GM18498 (cell line): ENCODE measurements at regions not wholly inside any gene's neighbourhood (a gene's known extent, or its start where the extent isn't known, plus 50 kb on each side); places are given as distances from the start of the nearest gene placed in this dataset.

Source experiments
- ATAC-seq: cut with Tn5 transposase; IDR thresholded peaks from one replicate; pipeline ENCODE4 v1.9.1; 2021; ENCODE audit warnings: mild to moderate bottlenecking, moderate library complexity; ENCODE audit not compliant: unreplicated experiment

DNA sequence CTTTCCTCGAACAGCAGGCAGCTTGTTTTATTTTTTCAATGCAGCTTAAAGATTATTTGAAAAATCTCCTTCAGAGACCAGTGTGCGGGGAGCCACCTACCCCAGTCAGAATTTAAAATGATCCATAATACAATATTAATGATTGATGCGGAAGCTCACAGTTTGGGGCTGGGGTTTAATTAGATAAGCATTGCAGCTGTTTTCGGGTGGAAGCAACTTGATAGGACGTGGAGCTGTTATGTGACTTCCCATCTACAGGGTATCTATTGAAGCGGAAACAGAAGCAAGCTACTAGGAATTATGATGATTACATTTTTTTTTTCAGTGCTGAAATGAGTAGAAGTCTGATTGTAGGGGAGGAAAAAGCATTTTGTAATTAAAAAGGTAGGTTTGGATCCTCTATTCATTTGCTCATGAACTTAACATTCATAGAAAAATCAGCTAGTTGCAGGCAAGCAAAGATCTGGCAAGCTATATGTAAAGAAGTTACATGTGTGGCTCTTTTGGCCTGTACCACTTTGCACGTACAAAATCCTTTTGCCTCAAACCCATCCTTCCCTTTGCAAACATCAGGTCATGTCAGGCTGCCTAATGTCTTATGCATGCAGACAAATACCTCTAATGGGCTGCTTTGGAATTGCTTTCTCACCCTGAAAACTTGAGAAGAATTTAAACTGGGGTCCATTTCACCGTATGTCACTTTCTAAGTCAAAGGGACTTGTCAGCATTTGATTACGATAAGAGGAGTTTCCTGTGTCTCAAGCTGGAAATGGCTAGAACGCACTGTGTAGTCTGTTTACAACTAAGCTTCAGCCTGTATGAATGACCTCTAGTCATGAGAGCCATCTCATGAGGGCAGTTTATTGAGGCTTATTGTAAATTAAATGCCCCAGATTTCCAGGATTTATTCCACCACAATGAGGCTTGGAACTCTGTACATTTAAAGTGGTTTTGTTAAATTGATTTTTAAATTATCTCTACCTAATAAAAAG lies 267.1 kb upstream of the TMTC4 start:
- no peak for ATAC-seq

DNA sequence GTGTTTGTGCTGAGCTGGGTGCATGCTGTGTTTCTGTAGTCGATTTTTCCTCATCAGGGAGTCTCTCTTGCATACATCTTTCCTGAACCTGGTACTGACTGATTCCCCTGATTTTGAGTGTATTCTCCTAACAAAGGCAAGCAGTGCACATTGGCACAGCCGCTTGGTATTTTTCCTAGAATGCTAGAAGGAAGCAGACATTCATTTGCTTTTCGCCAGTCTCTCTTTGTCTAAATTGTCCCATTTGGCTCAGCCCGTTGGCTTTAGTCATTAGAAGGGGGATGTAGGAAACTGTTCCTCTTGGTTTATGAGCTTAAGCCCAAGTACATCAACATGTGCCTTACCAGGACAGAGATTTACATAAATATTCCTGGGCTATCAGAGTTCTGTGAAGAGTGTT lies 266.1 kb upstream of the TMTC4 start:
- ATAC-seq, result no peak

DNA sequence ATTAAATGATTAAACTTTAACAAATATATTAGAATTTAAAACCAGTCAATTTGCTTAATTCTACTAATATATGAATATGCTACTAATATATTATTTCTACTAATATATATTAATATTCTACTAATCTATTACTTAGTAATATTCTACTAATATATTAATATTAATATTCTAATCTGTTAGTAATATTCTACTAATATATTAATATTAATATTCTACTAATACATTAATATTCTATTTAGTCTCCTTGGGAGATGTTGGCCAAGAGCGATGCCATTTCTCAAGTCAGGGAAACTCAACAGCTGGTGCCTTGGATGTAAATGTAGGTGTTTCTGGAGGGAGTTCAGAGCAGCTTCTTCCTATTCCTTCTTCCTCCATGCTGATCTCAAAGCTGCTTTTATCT lies 259.2 kb upstream of the TMTC4 start:
- no peak for ATAC-seq

DNA sequence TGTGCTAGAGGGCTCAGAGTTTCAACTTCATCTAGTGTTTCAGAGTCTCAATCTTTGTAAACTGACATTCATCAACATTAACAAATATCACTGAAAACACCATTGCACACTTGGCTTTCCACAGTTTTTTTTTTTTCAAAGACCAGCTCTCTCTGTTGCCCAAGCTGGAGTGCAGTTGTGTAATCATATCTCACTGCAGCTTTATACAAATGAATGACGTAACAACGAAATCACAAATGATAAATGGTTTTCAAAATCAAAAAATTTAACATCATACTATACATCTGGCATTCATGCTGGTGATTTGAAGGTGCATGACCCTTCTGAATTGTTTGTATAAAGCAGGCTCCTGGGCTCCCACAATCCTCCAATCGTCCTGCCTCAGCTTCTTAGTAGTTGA lies 248.0 kb upstream of the TMTC4 start:
- ATAC-seq, result no peak

DNA sequence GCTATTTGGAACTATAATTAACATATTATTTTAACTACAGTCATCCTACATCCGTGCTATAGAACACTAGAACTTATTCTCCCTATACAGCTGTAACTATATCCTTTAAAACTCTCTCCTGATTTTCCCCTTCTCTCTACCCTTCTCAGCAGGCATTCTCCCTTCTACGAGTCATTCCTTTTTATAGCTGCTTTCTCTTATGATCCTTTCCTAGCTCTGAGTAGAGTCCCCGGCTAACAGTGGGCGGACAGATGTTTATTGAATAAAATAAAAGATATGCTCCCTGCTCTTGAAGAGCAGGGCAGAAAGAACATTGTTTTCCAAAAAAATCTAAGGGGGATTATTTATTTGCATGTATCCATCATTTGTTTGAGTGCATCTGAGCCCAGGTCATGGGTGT lies 246.5 kb upstream of the TMTC4 start:
- ATAC-seq, result no peak

DNA sequence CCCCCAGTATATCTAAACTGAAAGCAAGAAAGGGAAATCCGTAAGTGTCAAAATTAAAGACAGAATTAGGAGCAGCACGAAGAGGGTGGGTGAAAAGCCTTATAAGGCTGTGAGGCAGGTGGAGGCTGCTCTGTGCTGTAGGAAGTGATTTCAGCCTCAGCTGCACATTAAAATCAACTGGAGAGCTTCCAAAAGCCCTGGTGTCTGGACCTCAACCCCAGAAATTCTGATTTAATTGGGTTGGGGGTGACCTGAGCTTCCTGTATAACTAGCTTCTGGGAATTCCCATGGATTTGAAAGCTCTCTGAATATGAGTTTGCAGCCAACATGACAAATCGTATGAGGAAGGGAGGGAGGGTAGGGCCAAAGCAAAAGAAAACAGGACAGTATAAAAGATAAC lies 242.4 kb upstream of the TMTC4 start:
- ATAC-seq, result no peak

DNA sequence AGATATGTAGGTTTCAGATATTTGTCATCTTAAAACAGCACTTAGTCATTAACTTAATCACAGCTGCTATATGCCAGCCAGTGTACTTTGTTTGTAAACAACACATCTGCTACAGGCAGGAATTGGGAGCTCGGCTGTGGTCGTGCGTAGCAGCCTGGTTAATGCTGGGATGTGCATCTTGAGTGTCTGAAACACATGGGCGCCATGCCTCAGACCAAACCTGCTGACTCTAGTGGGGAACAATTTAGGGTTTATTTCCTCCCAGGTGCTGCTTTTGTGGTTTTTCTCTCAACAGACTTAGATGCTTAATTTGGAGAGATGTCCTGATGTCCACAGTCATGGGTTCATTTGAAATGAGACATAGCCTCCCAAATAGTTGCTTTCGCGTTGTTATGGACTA lies 238.5 kb upstream of the TMTC4 start:
- no peak for ATAC-seq

DNA sequence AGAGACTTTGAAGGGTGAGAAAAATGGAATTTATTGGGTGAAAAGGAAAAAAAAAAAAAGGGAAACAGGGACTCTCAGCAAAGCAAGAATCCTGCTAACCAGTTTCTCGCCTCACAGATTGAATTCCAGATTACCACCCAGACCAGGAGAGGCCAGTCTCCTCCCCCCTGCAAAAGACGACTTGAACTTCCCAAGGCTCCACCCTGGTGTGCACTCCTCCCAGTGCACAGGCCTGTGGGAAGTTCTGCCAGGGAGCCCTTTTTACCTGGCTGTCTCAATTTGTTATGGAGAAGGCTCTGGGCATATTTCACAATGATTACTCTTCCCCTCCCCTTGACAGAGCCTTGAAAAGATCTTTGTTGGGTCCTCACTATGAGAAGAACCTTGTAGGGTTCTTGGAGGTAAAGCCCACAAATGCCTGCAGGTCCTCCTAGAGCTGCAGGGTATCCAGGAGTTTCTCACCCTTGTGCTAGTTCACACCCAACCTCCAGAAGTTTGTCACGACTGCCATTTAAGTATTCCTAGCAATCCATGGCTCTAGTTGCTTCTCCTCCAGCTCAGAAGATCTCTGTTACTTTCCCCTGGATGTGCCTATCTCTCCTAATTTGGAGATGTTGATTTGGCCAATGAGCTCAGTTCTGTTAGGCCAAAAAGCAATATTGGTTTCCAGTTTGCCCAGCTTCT lies 229.8 kb upstream of the TMTC4 start:
- ATAC-seq, result no peak

DNA sequence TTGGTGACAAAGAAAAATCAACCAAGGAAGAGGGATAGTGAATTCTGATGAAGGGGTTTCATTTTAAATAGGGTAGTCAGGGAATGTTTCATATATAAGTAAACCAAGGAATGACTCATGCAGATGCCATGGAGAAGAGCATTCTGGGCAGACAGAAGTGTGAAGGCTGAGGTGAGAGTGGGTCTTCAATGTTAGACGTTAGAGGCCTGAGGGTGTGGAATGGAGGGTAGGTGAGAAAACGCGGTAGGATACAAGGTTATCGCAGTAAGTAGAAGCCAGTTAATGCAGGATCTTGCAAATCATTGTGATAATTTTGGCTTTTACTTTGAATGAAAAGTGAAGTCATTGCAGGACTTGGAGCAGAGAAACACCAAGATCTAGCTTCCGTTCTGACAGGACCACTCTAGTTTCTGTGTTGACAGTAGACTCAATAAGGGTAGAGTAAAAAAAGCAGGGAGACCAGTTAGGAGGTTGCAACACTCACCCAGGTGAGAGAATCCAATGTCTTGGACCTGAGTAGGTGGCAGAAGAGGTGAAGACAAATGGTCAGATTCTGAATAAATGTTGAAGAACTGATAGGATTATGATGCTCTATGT lies 225.2 kb upstream of the TMTC4 start:
- ATAC-seq, result no peak

DNA sequence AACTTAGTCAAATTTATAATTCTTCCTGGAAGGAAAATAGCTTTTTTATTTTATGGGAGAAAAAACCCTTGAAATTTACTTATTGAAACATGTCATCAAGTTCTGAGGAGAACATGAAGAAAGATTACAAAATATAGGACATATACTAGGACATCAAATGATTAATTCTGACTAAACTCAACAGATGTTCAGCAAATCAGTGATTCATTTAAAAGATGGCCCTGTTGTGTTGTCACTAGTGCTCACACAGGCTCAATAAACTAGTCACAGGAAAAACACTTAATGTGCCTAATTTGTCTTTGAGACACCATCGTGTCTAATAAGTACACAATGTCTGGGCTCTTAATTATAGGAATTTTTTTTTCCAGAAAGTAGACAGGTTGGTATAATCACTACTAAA lies 223.8 kb upstream of the TMTC4 start:
- no peak for ATAC-seq

DNA sequence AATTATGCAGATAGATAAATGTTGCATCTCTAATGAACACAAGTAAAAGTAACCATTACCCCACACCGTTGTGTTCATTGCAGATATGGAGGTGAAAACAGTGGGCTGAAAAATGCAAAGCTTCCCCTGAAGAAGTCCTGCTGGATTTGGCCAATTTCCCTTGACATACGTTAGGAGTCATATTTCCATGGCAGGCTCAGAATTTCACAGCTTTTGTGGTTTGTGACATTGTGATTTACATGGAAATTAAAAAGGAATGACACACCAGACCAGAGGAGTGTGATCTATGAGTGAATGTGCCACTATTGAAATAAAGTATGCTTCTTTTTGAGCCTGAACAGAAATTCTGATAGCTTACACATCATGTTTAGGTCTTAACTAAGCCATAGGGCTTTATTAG lies 221.1 kb upstream of the TMTC4 start:
- no peak for ATAC-seq

DNA sequence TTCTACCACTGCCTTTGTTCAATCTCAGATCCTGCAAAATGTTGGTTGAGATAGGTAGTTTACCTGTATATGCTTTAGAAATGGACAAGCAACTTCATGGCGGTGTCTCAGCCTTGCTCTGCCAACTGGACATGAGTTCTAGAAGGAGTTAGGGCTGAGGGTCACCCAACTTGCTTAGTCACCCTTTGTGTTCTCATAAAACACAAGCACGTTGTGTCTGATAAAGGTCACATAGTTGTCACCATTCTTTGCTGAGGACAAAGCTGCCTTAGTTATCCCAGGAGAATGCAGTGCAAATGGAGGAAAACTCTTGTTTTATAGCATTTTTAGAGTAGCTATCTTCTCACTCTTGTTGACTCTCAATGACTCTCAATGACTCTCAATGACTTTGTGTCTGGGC lies 218.4 kb upstream of the TMTC4 start:
- no peak for ATAC-seq

DNA sequence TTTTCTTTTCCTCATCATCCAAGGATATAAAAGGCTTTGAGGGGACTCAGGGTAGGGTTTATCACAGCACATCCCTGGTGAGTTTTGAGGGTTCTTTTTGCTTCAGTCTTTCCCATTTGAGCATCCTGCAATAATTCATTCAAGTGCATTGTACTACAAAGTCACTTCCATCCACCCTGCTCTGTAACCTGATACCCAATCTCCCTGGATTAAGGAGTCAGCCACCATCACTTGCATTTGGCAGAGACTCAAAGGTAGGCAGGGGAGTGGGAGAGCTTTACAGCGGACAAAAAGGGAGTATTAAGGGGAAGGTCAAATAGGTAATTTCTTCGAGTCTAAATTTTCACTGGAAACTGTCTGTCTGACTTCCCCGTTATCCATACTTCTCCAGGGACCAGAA lies 216.1 kb upstream of the TMTC4 start:
- ATAC-seq, result no peak

DNA sequence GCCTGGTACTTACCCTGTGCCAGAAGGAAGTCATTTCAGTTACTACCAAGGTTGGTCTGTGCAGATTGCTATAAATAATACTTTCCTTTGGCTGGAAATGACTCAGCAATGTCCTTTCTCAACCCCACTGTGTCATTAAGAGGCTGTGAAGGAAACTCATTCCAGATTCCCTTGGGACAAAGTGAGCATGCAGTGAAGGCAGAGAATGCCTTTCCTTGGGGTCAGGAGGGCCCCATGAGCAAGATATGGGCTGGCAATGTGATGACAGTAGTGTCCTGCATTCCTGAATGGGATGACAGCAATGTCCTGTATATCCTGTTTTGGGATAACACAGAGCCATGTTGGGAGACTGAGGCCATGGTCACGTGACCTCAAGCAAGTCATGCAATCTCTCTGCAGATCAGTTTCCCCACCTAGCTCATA lies 213.1 kb upstream of the TMTC4 start:
- no peak for ATAC-seq

DNA sequence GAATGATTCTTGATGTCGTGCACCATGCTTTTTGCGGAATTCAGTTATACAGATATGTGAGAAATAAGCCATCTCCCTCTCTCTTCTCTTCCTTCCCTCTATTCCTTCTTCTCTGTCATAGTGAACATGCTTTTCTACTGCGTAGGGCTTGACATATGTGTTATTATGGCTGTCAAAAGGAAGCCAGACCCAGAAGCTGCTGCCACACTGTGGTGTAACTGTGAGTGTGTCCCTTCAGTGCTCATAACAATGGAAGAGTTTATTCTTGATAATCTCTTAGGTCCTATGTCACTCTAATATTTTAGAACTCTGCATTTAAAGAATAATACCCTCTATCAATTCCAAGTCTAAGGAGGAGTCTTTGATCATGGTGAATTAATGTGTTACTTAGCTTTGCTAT lies 208.9 kb upstream of the TMTC4 start:
- no peak for ATAC-seq

DNA sequence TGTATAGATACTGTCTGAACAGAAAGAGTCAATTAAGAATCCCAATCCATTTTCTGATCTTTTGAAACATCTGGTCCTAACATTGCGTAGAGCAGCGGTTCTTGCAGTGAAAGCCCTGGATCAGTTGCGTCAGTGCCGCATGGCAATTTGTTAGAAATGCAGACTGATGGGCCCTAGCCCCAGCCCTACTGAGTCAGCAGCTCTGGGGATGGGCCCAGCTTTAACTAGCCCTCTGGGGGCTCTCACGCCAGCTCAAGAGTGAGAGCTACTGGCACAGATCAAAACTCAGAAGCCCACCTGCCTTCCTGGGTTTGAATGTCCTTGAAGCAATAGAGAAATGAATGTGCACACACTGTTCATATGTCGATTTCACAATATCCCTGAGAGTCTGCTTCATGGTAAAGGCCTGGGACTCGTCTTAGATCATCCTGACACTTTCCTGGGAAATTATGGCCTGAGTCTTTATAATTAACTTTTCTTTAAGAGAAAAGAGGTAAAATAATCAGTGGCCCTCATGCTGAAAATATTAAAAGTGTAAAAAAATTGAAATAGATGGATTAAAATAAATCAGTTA lies 206.8 kb upstream of the TMTC4 start:
- no peak for ATAC-seq

DNA sequence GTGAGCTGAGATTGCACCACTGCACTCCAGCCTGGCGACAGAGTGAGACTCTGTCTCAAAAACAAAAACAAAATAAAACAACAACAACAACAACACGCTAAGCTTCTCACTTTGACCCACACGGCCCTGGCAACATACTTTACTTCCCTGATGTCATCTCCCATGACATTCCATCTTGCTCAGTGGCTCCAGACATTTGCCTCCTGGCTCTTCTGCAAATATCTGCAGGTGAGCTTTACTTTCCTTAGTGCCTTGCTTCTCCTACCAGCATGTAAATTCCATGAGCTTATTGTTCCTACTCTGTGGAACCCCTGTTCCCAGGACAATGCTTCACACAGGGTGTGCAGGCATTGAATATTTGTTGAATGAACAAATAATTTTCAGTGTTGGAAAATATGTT lies 205.6 kb upstream of the TMTC4 start:
- ATAC-seq, result no peak

DNA sequence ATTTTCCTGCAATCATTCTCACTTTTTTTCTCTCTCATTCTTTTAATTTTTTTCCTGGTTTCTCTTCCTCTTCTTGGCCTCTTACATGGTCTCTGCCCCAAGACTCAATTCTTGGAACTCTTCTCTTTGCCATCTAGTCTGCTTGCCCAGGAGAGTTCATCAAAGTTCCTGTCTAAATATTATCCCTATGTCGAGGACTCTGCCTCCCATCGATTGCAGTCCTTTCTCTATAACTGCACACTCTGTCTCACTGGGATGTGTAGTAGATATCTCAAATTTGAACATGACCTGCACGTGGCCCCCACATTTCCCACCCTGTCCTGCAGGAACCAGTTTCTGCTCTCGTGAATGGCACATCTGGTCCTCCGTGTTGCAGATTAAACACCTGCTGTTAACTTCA lies 204.7 kb upstream of the TMTC4 start:
- no peak for ATAC-seq

DNA sequence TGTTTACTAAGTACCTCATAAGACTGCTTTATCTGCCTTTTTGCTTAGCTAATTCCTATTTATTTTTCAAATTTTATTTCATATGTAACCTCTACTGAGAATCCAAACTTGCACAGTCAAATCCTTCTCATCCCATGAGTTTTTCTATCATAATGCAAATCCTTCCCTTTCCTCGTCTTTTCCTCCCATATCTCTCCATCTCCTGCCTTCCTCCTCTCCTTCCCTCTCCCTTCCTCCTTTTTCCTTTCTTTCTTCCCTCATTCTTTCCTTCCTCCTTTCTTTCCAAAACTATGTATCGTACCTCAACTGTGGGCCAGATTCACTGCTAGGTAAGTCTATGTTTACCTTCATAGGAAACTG lies 201.4 kb upstream of the TMTC4 start:
- no peak for ATAC-seq

DNA sequence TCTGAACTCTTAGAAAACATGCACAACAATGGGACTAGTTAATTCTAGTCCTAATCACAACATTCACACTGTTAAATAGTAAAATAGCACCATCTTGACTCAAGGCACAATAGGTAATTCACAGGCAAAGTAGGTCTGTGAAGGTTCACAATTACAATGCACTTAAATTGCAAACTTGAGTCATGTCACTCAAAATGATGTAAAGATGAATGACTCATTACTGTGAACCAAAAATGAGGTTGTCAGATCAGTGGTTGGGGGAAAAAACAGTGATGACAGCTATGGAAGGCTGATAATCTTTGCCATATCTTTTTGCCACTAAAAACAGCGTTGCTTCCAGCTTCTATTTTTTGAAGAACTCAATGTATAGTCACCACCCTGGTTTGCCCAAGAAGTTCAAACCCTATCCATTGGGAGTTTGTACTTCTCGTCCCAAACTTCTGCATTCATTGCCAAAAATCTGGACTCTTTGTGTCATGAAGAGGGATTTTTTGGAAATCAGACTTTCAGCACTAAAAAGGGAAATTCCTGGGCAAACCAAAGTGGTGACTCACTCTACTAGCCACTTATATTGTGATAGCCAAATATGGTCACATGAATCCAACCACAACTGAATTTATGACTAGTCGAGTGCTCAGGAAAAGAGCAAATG lies 200.9 kb upstream of the TMTC4 start:
- ATAC-seq, result peak; percentile 70

DNA sequence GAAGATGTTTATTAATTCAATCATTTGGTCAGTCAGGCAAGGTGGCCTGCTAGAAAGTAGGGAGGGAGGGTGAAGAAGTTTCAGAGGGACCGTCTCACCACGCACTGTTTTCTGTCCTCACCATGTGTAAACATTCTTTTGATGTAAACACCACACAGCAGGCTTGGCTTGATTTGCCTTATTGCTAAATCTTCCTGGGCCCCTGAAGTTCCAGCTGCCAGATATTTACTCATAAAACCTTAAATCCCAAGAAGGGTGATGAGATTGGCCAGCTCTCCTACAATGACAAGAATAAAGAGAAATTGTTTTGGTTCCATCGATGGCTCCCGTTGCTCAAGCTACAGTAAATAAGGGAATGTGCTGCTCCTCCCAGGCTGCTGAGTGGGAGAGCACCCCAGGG lies 198.2 kb upstream of the TMTC4 start:
- no peak for ATAC-seq
